Chondrocyte (in vitro differentiated cells): ENCODE measurements at regions not wholly inside any gene's neighbourhood (a gene's known extent, or its start where the extent isn't known, plus 50 kb on each side); places are given as distances from the start of the nearest gene placed in this dataset.

ENCODE experiments used
- DNase-seq: peaks from one replicate; pipeline ENCODE4 v3.0.0; 2021; ENCODE audit warnings: mixed read lengths, low spot score
- H3K27ac Mint-ChIP-seq: one replicate; pipeline ENCODE4 v1.8.0; 2021; ENCODE audit warnings: mild to moderate bottlenecking, moderate library complexity, mixed read lengths; ENCODE audit not compliant: unreplicated experiment
- H3K27me3 Mint-ChIP-seq: 2 replicates; pipeline ENCODE4 v1.8.0; 2021; ENCODE audit warnings: low read depth, mixed read lengths
- H3K36me3 Mint-ChIP-seq: 2 replicates; pipeline ENCODE4 v1.8.0; 2021; ENCODE audit warnings: low read depth, mixed read lengths
- H3K4me1 Mint-ChIP-seq: 2 replicates; pipeline ENCODE4 v1.8.0; 2021; ENCODE audit warnings: low read depth, mild to moderate bottlenecking, mixed read lengths
- H3K4me3 Mint-ChIP-seq: one replicate; pipeline ENCODE4 v1.8.0; 2021; ENCODE audit warnings: mild to moderate bottlenecking, moderate library complexity, mixed read lengths; ENCODE audit not compliant: unreplicated experiment
- H3K9me3 Mint-ChIP-seq: 2 replicates; pipeline ENCODE4 v1.8.0; 2021; ENCODE audit warnings: low read depth, mixed read lengths
- TF ChIP-seq, protein P1 (sequence below): fragments of 200-600 bp; sonication (generic); IDR thresholded peaks from 2 replicates; pipeline ENCODE4 v1.5.0; 2021; ENCODE audit warnings: antibody characterized with exemption, mild to moderate bottlenecking, moderate library complexity

DNA sequence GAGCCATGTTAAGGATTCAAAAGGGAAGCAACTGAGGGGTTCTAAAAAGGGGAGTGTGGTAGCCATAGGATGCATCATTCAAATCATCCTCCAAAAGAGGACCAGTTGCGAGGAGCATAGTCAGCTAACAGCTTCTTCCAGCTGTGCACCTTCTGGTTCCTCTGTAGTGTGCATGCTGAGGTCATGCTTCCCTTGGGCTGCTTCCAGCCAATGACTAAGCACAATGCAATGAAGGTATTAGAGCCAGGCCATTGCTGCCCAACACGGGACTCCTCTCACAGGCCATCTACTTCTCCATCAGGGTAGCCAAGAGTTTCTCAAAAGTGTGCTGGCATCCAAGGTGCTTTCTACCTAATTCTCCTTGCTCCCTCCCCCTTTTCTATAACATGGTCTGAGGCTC lies 69.2 kb upstream of the ARID2 start:
- H3K27me3 Mint-ChIP-seq = peaks cover 14% of the 10 kb centered on the region
- no peak for DNase-seq
- no peaks in the 10 kb centered on the region for H3K36me3 Mint-ChIP-seq
- TF ChIP-seq, protein P1, sequence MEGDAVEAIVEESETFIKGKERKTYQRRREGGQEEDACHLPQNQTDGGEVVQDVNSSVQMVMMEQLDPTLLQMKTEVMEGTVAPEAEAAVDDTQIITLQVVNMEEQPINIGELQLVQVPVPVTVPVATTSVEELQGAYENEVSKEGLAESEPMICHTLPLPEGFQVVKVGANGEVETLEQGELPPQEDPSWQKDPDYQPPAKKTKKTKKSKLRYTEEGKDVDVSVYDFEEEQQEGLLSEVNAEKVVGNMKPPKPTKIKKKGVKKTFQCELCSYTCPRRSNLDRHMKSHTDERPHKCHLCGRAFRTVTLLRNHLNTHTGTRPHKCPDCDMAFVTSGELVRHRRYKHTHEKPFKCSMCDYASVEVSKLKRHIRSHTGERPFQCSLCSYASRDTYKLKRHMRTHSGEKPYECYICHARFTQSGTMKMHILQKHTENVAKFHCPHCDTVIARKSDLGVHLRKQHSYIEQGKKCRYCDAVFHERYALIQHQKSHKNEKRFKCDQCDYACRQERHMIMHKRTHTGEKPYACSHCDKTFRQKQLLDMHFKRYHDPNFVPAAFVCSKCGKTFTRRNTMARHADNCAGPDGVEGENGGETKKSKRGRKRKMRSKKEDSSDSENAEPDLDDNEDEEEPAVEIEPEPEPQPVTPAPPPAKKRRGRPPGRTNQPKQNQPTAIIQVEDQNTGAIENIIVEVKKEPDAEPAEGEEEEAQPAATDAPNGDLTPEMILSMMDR = no peak
- peaks cover 4% of the 10 kb centered on the region for H3K9me3 Mint-ChIP-seq
- H3K4me1 Mint-ChIP-seq = no peaks in the 10 kb centered on the region
- H3K4me3 Mint-ChIP-seq = no peak overlapping the region
- no peak overlapping the region for H3K27ac Mint-ChIP-seq

DNA sequence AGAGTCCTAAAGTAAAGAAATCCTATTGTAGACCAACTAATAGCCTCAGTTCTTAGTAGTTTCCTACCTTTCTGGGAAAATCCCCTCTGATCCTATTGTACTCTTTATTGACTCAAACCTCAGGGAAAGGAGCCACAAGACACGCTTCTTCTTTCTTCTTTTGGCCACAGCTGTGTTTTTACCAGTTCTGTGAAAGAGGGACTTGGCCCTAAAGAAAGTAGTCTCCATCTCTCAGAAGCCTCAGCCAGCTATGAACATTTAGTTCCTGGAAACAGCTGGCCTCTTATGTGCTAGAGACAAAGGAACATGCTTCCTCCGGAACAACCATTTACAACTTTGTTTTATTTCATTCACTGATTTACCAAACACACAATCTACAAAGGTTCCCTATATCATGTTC lies 66.1 kb upstream of the ARID2 start:
- Mint-ChIP-seq H3K27me3 (peaks cover 17% of the 10 kb centered on the region), H3K4me3 (no peak overlapping the region), H3K36me3 (no peaks in the 10 kb centered on the region), H3K4me1 (no peaks in the 10 kb centered on the region), H3K27ac (no peak overlapping the region), H3K9me3 (peaks cover 4% of the 10 kb centered on the region)
- DNase-seq = no peak
- TF ChIP-seq, protein P1 = no peak

GRCh38 chr12:45665941-45666340 lies 63.6 kb upstream of the ARID2 start:
- no peak for DNase-seq
- no peaks in the 10 kb centered on the region for H3K9me3 Mint-ChIP-seq

GRCh38 chr12:45666396-45666795 lies 63.1 kb upstream of the ARID2 start:
- H3K4me3 Mint-ChIP-seq = no peak overlapping the region
- H3K27ac Mint-ChIP-seq = no peak overlapping the region
- peaks cover 17% of the 10 kb centered on the region for H3K27me3 Mint-ChIP-seq
- H3K4me1 Mint-ChIP-seq = peaks cover 3% of the 10 kb centered on the region
- no peaks in the 10 kb centered on the region for H3K36me3 Mint-ChIP-seq
- TF ChIP-seq, protein P1 = no peak
- no peak for DNase-seq
- H3K9me3 Mint-ChIP-seq = no peaks in the 10 kb centered on the region

More at GRCh38 chr12:45665941-45666340, 63.6 kb upstream of the ARID2 start:
- H3K27ac Mint-ChIP-seq = no peak overlapping the region
- peaks cover 17% of the 10 kb centered on the region for H3K27me3 Mint-ChIP-seq
- H3K4me3 Mint-ChIP-seq = no peak overlapping the region
- peaks cover under 1% of the 10 kb centered on the region for H3K4me1 Mint-ChIP-seq
- TF ChIP-seq, protein P1 = no peak
- H3K36me3 Mint-ChIP-seq = no peaks in the 10 kb centered on the region

- H3K27me3 Mint-ChIP-seq = peaks cover 17% of the 10 kb centered on the region
- DNase-seq = no peak
- H3K27ac Mint-ChIP-seq = no peak overlapping the region
- H3K9me3 Mint-ChIP-seq = no peaks in the 10 kb centered on the region
- no peaks in the 10 kb centered on the region for H3K36me3 Mint-ChIP-seq
- no peak overlapping the region for H3K4me3 Mint-ChIP-seq
- TF ChIP-seq, protein P1 = no peak
- H3K4me1 Mint-ChIP-seq = peaks cover 3% of the 10 kb centered on the region
Measured at GRCh38 chr12:45666816-45667215, 62.7 kb upstream of the ARID2 start.
